Stimulated activated CD8-positive, alpha-beta memory T cell treated with anti-CD3 and anti-CD28 coated beads, Interleukin-7, amount 100 ng/mL, for 48 hours (primary cell): ENCODE measurements at regions not wholly inside any gene's neighbourhood (a gene's known extent, or its start where the extent isn't known, plus 50 kb on each side); places are given as distances from the start of the nearest gene placed in this dataset.

Experiments
- DNase-seq, 2 donors: peaks; one replicate each; pipeline ENCODE4 v3.0.0-alpha.2; 2020; ENCODE audit warnings: low read depth in 1 of 2; ENCODE audit errors: extremely low read depth in 1 of 2

GRCh38 chr10:132484922-132485321, 52.7 kb upstream of the INPP5A start:
- DNase-seq, result no peak

DNA sequence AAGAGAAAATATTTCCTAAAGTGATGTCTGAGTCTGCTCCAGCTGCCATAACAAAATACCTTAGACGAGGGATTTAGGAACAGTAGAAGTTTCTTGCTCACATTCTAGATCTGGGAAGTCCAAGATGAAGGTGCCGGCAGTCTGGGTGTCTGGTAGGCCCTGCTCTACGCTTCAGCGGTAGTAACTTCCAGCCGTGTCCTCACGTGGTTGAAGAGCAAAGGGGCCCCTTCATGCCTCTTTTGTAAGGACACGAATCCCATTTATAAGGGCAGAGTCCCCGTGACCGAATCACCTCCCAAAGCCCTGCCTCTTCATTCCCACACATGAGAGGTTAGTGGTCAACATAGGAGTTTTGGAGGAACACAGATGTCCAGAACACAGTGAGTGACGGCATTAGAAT, 52.2 kb upstream of the INPP5A start:
- no peak for DNase-seq

DNA sequence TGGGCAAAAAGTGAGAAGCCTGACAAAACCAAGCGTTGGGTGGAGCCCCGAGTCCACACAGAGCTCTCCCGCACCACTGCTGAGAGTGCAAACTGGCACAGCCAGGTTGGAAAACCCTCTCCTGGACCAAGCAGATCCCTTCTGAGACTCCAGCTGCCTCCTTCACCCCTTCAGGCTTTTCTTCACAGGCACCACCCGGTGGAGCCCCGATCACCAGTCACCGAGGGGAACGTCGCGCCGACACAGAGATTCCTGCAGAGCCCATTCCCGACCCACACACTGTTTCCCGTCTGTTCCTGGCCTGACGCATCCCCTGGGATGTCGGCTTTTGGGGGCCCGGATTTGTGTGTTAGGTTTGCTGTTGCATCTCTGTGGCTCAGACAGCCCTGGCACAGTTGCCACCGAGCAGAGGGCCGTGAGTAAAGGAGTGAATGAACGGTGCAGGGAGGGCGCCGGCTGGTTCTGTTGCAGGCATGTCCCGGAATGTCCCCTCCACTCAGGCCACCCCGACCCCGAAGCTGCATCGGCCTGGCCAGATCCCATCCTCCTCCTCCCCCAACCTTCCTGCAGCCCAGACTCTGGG, 51.0 kb upstream of the INPP5A start:
- DNase-seq, result no peak

GRCh38 chr10:132487241-132488135, 50.1 kb upstream of the INPP5A start:
- no peak for DNase-seq
